RKO (cell line): ENCODE measurements at regions not wholly inside any gene's neighbourhood (a gene's known extent, or its start where the extent isn't known, plus 50 kb on each side); places are given as distances from the start of the nearest gene placed in this dataset.
A peak's percentile ranks its signal among the peaks of the same experiment; 100 is the strongest.
"Not testable (repeated sequence)": the region's sequence is repeated elsewhere in the genome, so short reads cannot be mapped to it uniquely, and the experiment has no call there.

Experiments
- DNase-seq: peaks from one replicate; pipeline ENCODE4 v3.0.0-alpha.2; 2016; ENCODE audit warnings: low spot score

DNA sequence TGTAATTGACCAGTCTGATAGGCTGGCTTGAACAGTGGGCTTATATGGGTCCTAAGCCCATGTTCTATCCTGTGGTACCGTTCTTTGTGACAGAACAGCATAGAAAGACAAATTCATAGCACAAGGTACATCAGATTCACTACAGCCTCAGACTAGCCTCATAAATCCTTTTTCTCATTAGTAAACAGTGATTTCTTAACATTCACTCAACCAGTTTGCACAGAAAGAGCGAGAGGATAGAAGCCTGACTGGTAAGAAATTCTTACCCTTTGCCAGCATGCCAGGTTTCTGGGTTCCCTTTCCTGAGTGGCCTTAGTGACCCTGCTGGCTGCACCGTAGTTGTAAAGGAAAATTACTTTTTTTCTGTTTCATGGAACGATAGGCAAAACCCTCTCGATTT is 412.1 kb downstream of the SH2D4B start:
- no peak for DNase-seq

DNA sequence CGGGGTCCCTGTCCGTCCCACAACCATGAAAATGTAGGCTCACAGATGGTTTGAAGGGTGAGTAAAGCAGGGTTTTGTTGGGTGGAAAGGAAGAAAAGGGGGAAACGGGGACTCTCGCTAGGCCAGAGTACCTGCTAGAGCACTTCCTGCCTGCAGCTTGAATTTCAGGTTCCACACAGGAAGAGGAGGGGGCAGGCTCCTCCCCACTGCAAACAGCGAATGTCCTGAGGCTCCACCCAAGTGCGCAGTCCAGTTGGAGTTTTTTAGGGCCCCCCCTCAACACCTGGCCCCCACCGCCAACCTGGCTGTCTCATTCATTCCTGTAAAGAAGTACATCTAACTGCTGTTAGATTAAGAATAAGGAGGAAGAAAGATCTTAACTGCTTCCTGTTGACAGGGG is 414.7 kb downstream of the SH2D4B start:
- no peak for DNase-seq

DNA sequence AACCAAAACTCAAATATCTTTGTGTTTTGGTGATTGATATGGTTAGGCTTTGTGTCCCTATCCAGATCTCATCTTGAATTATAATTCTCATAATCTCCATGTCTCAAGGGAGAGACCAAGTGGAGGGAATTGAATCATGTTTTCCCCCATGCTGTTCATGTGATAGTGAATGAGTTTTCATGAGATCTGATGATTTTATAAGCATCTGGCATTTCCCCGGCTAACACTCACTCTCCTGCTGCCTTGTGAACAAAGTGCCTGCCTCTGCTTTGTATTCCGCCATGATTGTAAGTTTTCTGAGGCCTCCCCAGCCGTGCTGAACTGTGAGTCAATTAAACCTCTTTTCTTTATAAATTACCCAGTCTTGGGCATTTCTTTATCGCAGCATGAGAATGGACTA is 419.5 kb downstream of the SH2D4B start:
- DNase-seq: no peak

DNA sequence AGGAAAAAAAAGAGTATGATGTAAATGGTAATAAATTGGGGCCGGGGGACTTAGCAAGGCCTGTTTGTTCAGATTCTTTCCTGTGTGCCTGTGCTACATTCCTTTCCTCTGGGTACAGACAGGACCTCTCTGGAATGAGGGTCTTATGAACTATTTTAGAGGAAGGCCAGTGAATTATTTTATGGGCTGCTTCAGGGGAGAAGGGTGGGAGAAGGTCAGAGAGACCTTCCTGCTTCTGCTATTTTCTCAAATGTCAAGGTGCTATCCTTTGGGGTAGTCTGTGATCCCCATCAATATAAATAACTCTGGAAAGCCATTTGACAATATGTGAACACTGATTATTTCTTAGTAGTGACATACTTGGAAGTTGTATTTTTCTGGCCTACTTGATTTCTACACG is 426.5 kb downstream of the SH2D4B start:
- no peak for DNase-seq

DNA sequence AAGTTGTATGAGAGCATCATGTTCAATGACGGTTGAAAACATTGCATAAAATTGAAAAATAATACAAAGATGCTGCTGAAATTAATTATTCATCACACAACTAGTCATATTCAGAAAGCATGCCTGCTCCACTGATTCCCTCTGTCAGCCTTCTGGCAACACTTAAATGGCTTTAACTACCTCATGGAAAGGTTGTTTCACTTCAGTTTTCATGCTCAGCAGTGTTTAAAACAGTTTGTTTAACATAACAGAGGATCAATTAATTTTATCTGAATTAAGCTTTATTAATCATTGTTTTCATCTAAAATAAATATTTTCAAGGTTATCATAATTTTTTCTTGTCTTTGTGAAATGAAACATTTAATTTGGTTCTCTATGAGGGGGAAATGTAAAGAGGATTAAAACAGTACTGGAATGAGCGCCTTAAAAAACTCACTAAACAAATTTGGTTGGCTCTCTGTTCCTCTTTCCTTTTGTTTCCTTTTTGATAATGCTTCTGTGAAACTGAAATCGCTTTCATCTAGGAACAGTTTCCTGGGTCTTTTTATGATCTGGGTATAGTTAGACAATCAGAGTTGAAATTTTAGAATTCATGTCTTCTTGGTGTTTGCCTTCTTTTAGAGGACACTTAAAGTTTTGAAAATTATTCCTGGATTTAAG is 427.4 kb downstream of the SH2D4B start:
- no peak for DNase-seq

DNA sequence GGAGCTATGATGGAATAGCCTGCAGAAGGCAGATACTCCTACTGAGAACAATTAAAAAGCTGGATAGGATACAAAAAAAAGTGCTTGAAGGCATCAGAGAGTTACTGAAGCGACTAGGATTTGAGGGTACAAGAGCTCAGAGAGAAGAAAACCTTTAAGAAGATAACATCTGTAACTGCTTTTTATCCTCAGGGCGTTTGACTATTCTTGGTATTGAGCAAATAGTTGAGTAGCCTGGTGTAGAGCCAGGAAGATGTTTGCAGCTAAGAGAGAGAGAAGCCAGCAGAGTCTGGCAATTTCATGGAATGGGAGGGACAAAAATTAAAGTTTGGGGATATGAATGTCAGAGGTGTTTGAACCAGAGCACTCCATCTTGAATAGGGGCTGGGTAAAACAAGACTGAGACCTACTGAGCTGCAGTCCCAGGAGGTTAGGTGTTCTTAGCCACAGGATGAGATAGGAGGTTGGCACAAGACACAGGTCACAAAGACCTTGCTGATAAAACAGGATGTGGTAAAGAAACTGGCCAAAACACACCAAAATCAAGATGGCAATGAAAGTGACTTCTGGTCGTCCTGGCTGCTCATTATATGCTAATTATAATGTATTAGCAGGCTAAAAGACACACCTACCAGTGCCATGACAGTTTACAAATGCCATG is 428.8 kb downstream of the SH2D4B start:
- DNase-seq: no peak

DNA sequence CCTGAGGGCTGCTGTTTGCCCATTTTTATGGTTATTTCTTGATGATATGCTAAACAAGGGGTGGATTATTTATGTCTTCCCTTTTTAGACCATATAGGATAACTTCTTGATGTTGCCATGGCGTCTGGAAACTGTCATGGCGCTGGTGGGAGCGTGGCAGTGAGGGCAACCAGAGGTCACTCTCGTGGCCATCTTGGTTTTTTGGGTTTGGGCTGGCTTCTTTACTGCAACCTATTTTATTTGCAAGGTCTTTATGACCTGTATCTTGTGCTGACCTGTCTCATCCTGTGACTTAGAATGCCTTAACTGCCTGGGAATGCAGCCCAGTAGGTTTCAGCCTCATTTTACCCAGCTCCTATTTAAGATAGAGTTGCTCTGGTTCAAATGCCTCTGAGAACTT is 429.7 kb downstream of the SH2D4B start:
- DNase-seq: not testable (repeated sequence)

DNA sequence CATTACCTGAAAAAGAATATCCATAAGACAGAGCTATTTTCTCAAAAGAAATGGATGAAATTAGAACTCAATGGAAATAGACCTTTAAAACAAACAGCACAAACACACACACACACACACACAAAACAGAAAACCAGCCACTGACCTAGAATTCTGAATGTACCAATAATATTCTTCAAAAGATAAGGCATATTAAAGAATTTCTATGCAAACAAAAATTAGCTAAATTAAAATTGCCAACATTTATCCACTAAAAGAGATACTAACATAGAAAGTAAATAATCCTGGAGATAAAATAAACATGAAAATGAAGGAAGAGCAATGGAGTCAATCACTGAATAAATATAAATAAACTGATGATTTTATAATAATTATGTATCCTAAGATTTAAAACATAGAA is 431.2 kb downstream of the SH2D4B start:
- no peak for DNase-seq

DNA sequence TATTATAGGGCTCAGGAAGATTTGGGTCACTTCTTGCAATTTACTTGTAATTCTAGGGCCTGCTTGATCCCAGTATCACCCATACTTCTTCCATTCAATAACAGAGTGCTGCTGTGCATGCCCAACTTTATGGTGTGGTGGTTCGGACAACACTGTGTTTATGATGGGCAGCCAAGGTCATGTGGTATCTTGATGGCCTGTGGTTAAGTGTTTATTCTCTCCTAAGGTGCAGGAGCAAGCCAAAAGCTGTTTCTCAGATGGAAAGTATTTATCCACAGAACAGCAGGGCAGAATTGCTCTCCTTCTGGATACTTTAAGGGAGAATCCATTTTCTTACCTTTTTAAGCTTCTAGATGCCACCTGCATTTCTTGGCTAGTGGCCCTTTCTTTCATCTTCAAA is 433.8 kb downstream of the SH2D4B start:
- DNase-seq: no peak

DNA sequence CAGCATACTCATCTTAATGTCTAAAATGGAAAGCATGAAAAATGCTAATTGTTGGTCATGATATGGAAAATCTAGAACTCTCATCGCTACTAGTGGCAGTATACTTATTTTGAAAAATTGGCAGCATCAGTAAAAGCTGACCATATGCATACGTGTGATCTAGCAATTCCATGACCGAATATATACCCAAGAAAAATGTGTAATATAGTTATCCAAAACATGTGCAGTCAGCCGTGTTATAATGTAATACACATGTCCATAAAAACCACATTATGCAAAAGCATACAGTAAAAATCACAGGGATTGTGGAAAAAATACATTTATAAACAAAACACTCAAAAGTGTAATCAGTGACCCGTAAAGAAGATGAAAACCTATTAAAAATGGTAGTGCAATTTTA is 439.0 kb downstream of the SH2D4B start:
- no peak for DNase-seq

DNA sequence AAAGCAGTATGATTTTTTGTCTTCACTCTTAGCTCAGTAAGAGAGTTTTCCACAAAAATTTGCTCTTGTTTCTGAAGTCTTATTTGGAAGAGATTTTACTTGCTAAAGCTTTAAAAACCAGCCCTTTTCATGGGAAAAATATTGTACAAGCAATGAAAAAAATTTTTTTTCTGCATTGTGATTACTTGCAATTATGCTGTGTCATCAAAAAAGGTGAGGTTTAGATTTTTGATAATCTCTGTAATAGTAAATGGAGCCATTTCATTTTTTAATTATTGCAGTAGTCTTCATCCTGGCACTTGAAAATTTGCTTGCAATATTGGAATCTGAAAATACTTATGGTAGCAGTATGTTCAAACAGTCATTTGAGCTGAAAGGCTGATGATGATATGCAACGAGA is 447.4 kb downstream of the SH2D4B start:
- no peak for DNase-seq

DNA sequence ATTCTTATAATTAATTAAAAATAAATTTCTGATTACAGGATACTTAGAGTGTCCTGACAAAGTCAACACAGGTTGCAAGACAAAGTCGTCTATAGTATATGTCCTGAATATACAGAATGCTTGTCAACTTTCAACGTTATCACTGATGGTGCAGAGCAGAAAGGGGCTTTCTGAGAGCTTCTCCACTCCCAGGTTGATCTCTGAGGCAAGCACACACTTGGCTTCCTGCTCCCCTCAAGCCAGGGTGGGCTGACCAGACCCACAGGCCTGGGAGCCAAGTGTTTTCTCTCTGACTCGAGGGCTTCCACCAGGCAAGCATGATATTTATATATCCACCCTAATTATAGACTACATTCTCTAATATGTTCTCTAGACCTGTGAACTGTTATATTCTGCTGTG is 448.9 kb downstream of the SH2D4B start:
- DNase-seq: no peak

DNA sequence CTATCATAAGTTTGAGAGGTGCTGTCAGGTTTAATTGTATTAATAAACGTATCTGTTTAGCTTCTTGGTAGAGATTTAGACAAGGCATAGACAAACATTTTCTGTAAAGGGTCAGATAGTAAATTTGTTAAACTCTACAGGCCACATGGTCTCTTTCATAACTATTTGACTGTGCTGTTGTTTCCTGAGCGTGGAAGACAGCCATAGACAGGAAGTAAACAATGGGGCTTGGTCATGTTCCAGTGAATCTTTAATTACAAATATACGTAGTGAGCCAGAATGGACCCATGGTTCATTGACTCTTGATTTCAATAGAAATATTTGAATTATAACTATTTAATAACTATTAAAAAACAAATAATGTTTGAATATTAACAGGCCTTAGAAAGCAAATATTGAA is 451.1 kb downstream of the SH2D4B start:
- no peak for DNase-seq

DNA sequence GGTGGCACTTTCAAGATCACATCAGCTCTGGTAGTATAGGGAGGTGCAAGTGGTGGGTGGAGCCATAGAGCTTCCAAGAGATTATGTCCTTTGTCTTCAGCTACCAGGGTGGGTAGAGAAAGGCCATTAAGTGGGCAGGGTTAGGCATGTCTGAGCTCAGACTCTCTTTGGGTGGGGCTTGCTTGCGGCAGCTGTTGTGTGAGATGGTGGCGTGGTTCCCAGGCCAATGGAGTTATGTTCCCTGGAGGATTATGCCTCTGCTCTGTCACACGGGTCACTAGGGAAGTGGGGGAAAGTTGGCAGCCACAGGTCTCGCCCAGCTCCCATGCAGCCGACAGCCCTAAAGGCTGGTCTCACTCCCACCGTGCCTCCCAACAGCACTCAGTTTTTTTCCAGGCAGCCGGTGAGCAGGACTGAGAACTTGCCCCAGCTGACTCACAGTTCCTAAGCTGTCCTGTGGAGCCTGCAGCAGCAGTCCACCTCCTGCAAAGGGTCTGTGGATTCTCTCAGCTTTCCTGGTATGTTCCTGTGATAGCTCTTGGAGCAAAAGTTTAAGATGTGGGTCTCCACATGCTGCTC is 459.0 kb downstream of the SH2D4B start:
- DNase-seq: no peak

DNA sequence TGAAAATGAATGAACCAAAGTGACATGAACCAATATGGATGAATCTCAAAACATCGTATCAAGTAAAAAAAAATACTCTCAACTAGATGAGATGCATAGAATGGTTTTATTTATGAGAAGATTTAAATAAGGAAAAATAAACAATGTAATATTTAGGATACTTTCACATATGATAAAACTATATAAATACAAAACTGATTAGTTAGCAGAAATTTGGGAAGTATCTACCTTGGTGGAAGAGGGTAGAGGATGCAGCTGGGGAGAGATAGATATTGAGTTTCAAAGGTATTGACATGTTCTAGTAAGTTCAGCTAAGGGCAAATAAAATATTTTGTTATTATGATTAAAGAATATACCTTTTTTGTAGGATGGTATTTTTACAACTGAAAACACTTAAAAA is 463.1 kb downstream of the SH2D4B start:
- no peak for DNase-seq

DNA sequence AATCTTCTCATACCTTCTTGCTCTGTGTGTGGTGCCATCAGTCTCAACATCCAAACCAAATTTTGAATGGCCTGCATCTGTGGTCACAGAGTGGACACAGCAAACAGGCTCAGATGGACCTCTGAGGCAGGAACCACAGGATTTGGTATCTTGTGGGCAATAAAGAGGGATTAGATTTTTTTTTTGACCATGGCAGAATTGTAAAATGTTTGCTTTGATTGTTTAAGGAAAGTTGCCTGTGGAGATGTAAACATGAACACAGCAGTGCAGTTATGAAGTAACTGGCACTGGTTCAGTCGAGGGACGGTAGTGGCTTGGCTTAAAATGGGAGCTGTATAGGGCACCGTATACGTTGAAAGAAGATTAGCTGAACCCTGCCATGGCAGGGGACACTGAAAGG is 464.7 kb downstream of the SH2D4B start:
- DNase-seq: no peak

DNA sequence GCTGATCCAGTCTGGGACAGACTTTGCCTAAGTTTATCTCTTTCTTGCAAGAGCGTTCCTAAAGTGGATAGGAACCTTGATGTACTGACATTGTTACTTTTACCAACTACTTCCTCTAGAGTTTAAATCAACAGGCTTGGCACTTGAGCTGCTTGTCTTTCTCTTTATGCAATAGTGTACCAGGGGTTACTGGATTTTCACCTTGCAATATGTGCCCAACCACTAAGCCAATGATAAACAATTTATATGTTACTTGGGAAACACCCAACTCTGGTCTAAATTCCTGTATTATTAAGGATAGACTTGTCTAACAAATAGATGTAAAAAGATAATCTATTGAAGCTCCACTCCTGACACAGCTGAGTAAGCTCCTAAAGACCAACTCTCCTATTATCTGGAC is 470.2 kb downstream of the SH2D4B start:
- DNase-seq: no peak

DNA sequence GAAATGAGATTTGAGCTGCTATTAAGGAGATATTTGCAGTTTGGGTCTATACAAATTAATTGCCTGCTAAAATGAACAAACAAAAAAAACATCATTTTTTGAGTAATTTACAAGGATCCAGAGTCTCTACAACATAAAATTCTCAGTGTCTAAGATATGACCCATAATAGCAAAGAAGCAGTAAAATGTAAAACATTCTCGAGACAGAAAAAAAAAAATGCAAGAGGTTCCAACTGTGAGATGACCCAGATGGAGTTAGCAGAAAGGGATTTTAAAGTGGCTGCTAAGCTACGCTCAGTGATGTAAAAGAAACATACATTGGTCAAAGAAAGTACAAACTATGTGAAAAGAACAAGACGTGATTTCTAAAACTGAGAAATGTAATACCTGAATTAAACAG is 471.0 kb downstream of the SH2D4B start:
- no peak for DNase-seq

DNA sequence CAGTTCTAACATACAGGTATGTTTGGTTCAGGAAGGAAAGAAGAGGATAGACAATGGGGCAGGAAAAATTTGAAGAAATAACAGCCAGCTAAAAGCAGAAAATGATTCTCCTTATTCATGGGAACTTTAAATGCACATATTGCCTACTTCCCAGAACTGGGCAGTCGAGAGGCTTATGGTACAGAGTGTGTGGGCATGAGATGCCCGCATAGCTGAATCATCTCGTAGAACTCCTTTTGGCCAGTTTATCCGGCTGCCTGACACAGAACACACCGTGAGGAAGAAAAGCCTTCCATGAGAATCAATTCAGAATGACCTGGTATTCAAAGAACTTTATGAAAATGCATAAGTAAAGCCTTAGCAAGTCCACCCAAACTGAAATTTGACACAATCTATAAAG is 471.6 kb downstream of the SH2D4B start:
- DNase-seq: no peak

DNA sequence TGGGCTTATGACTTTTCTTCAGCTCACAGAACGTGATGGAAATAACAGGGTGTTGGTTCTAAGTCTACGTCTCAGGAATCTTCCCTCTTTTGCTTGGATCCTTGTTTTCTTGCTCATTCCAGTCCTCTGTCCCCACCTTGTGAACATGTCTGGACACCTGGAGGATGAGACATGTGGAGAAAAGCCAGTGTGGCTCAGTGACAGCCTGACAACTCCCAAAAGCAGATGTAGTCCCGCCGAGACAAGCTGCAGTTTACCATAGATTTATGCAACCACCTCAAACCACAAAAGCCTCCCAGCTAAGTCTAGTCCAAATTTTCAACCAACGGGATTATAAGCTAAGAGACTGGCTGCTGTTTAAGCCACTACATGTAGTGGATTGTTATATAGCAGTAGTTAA is 476.1 kb downstream of the SH2D4B start:
- DNase-seq: no peak

DNA sequence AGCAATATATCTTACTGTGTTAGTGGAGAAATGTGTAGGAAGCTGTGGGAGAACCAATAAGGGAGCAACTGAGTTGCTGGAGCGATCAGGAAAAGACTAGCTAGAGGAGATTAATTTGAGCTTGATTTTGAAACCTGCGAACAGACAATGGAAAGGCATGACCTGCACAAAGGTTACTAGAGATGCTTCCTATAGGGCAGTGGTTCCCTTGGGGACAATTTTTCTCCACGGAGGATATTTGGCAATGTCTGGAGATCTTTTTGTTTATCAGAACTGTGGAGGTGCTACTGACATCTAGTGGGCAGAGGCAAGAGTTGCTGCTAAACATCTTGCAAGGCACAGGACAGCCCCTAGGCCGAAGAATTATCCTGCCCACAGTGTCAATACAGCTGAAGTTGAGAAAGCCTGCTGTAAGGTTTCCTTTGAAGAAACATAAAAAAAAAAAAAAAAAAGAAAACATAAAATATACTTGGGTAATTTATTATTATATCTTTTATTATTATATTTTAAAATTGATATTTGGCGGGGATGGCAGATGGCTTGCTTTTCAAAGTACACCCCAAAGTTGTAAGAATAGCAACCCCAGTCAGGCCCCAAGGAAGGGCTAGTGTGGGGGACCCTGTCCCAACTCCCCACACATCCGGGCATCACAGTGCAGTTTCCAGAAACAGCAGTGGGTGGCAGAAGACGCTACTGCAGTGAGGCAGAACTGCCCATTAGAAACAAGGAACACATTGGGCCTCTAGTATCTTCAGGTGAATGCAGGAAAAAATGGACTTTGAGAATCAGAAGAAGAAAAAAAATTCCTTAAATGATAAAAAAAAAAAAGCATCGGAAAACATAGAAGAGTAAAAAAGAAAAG is 481.6 kb downstream of the SH2D4B start:
- DNase-seq: peak; percentile 70

DNA sequence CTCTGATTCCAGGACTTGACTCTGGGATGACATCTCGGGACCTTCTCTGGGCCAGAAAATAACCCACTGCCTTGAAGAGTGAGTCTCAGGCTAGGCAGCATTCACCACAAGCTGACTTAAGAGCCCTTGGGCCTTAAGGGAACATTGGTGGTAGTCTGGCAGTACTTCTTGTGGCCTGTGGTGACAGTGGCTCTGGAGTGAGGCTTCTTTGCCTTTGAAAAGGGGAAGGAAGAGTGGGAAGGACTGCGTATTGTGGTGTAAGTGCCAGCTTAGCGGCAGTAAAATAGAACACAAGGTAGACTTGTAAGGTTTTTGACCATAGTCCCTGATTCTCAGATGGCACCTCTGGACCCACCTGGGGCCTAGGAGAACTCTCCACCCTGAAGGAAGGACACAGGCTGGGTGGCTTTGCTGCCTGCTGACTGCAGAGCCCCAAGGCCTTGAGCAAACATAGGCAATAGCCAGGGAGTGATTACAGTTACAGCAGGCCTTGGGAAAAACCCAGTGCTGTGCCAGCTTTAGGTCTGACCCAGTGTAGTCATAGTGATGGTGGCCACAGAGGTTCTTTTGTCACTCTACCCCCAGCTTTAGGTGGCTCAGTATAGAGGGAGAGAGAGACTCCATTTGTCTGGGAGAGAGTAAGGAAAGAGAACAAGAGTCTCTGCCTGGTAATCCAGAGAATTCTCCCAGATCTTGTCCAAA is 483.9 kb downstream of the SH2D4B start:
- DNase-seq: no peak
